HUES64 (cell line): ENCODE measurements at regions not wholly inside any gene's neighbourhood (a gene's known extent, or its start where the extent isn't known, plus 50 kb on each side); places are given as distances from the start of the nearest gene placed in this dataset.

ENCODE experiments used
- H3K27ac ChIP-seq: 2 replicates; pipeline ENCODE4 v1.7.0; 2013; ENCODE audit warnings: low read depth, low read length, inconsistent platforms
- H3K27me3 ChIP-seq: 2 replicates; pipeline ENCODE4 v1.6.1; 2013; ENCODE audit warnings: mild to moderate bottlenecking, low read length; ENCODE audit not compliant: insufficient read depth
- H3K36me3 ChIP-seq: 2 replicates; pipeline ENCODE4 v1.6.1; 2013; ENCODE audit warnings: mild to moderate bottlenecking, low read length; ENCODE audit not compliant: insufficient read depth
- H3K4me1 ChIP-seq: 2 replicates; pipeline ENCODE4 v1.6.1; 2013; ENCODE audit warnings: mild to moderate bottlenecking, low read length, moderate library complexity; ENCODE audit not compliant: insufficient read depth
- H3K4me3 ChIP-seq: 2 replicates; pipeline ENCODE4 v1.5.1; 2013; ENCODE audit warnings: mild to moderate bottlenecking, low read length, moderate library complexity
- H3K9ac ChIP-seq: 2 replicates; pipeline ENCODE4 v1.6.1; 2013; ENCODE audit warnings: mild to moderate bottlenecking, low read depth, low read length
- H3K9me3 ChIP-seq: 2 replicates; pipeline ENCODE4 v1.6.1; 2013; ENCODE audit warnings: low read depth, low read length; ENCODE audit not compliant: insufficient read depth
- WGBS: fragments of 150-250, 120-280 bp; methylation state at CpG from one replicate; pipeline ENCODE4 v1.1.7; 2013; ENCODE audit warnings: missing lambda C conversion rate; 5-methylcytosine and 5-hydroxymethylcytosine counted together

DNA sequence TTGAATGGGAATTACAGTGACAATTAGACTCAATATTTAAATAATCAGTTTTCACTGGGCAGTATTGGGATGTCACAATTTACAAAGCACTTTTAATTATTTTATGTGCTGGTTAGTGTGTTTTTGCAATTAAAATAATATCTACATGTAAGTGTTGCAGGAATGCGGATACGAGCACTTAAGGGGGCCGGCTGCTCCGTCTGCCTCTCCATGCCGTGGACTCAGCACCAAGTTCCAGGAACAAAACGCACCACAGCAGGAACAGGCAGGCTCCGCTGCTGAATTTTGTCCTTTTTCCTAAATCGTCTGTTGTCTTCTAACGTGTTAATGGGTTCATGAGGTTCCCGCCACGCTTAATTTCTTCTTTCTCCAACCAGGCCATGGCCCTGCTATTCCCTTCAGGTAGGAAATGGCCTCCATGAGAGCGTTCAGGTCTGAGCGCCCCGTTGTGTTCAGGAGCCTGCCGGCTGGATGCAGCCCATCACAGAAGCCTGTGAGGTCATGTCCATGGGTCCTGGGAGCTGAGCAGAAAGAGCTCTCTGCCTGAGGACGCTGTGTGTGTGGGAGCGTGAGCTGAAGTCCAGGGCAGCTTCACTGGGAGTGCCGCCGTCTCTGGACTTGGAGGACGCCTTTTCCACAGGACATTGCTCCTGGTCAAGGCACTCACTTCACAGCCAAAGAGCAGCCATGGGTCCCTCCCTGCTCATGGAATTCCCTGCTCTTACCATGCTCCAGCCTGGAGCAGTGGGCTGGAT, 730.3 kb downstream of the BRD1 start:
- Histone ChIP-seq H3K36me3 (no peaks in the 10 kb centered on the region), H3K27ac (no peak overlapping the region), H3K4me1 (no peaks in the 10 kb centered on the region), H3K4me3 (no peak overlapping the region), H3K9ac (no peak overlapping the region), H3K27me3 (no peaks in the 10 kb centered on the region), H3K9me3 (no peaks in the 10 kb centered on the region)
- WGBS = 94% methylated on average over 20 of the region's 20 CpGs

GRCh38 chr22:49096476-49096875, 731.2 kb downstream of the BRD1 start:
- H3K9ac ChIP-seq = no peak overlapping the region
- WGBS = 96% methylated on average over 9 of the region's 9 CpGs
- H3K27me3 ChIP-seq = no peaks in the 10 kb centered on the region
- H3K9me3 ChIP-seq = no peaks in the 10 kb centered on the region
- H3K27ac ChIP-seq = no peak overlapping the region
- no peaks in the 10 kb centered on the region for H3K4me1 ChIP-seq
- H3K4me3 ChIP-seq = no peak overlapping the region
- no peaks in the 10 kb centered on the region for H3K36me3 ChIP-seq

GRCh38 chr22:49095366-49095765, 732.3 kb downstream of the BRD1 start:
- no peak overlapping the region for H3K4me3 ChIP-seq
- H3K9me3 ChIP-seq = no peaks in the 10 kb centered on the region
- H3K4me1 ChIP-seq = no peaks in the 10 kb centered on the region
- no peaks in the 10 kb centered on the region for H3K27me3 ChIP-seq
- H3K36me3 ChIP-seq = no peaks in the 10 kb centered on the region
- no peak overlapping the region for H3K27ac ChIP-seq
- no peak overlapping the region for H3K9ac ChIP-seq
- WGBS = 92% methylated on average over 19 of the region's 19 CpGs

DNA sequence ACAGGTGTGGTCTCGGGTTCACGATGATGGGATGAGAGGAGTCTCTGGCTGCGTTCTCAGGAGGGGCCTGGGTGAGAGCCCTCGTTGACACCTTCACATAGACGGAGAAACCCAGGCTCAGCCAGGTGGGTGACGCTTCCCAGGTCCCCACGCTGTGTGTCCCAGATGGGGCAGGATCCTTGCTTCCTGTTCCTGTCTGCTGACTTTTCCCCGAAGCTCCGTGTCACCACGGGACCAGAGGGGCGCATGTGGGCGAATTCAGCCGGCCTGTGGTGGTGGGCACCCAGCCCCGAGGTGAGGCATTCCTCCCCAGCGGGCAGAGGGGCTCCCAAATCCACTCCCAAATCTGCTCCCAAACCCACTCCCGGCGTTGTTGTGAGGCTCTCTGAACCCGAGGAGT, 732.8 kb downstream of the BRD1 start:
- Histone ChIP-seq H3K27ac (no peak overlapping the region), H3K4me1 (no peaks in the 10 kb centered on the region), H3K27me3 (no peaks in the 10 kb centered on the region), H3K9ac (no peak overlapping the region), H3K4me3 (no peak overlapping the region), H3K36me3 (no peaks in the 10 kb centered on the region), H3K9me3 (no peaks in the 10 kb centered on the region)
- 94% methylated on average over 18 of the region's 18 CpGs for WGBS

DNA sequence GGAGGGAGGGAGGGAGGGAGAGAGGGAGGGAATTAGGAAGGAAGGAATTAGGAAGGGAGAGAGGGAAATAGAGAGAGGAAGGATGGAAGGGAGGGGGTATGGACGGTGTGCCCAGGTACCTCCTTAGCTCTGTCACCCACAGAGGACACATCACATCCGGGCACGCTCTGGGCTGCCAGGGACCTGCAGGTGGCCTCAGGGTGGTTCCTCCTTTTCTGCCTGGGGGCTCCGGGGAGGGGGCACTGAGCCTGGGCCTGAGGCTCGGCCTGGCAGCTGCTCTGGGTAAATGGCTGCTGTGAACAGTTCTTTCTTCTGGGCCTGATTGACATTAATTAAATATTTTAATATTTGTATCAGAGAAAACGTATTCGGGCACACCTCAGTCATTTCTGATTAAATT, 733.5 kb downstream of the BRD1 start:
- Histone ChIP-seq H3K4me3 (no peak overlapping the region), H3K36me3 (no peaks in the 10 kb centered on the region), H3K9me3 (no peaks in the 10 kb centered on the region), H3K4me1 (no peaks in the 10 kb centered on the region), H3K27me3 (no peaks in the 10 kb centered on the region), H3K27ac (no peak overlapping the region), H3K9ac (no peak overlapping the region)
- WGBS = 90% methylated on average over 6 of the region's 7 CpGs

- H3K9me3 ChIP-seq = no peaks in the 10 kb centered on the region
- no peaks in the 10 kb centered on the region for H3K4me1 ChIP-seq
- H3K27me3 ChIP-seq = no peaks in the 10 kb centered on the region
- 92% methylated on average over 23 of the region's 23 CpGs for WGBS
- H3K9ac ChIP-seq = no peak overlapping the region
- no peaks in the 10 kb centered on the region for H3K36me3 ChIP-seq
- H3K4me3 ChIP-seq = no peak overlapping the region
- H3K27ac ChIP-seq = no peak overlapping the region
These were observed 734.3 kb downstream of the BRD1 start for GRCh38 chr22:49093192-49093880.

DNA sequence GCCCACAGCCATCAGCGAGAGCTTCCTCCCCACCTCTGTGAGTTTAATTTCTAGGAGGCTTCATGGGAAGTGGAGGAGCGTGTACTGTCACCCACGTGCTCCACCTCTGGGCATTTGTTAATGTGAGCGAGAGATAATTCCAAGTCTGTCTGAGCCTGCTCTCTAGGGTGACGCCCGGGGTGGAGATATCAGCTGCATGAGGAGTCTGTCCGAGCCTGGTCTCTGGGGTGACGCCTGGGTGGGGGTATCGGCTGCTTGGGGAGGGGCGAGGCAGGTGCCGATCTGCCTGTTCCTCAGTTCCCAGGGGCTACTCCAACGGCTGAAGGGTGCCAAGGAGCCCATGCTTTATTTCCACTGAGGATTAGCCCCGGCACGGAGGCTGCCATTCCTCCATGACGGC, 735.0 kb downstream of the BRD1 start:
- Histone ChIP-seq H3K4me1 (no peaks in the 10 kb centered on the region), H3K36me3 (no peaks in the 10 kb centered on the region), H3K4me3 (no peak overlapping the region), H3K9me3 (no peaks in the 10 kb centered on the region), H3K27ac (no peak overlapping the region), H3K27me3 (no peaks in the 10 kb centered on the region), H3K9ac (no peak overlapping the region)
- WGBS = 91% methylated on average over 15 of the region's 15 CpGs

- no peaks in the 10 kb centered on the region for H3K9me3 ChIP-seq
These were observed 735.6 kb downstream of the BRD1 start for GRCh38 chr22:49091917-49092545.

DNA sequence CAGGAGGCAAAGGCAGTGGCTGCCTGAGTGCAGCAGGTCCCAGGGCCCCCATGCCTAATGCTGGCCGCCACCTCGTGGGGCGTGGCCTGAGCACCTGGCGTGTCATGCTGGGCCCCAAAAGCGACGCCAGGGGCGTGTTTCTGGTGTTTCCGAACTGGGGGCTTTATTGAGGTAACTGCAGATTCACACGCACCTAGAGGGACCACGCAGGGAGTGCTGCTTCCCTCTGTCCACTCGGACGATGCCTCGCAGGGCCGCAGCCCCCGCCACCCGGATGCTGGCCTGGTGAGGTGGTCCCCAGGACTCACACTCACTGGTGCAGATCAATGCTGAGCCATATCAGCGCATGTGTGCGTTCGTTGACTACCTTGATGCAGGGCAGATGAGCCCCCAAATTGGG, 736.2 kb downstream of the BRD1 start:
- Histone ChIP-seq H3K36me3 (no peaks in the 10 kb centered on the region), H3K9ac (no peak overlapping the region), H3K27ac (no peak overlapping the region), H3K9me3 (no peaks in the 10 kb centered on the region), H3K27me3 (no peaks in the 10 kb centered on the region), H3K4me1 (no peaks in the 10 kb centered on the region), H3K4me3 (no peak overlapping the region)
- 93% methylated on average over 19 of the region's 19 CpGs for WGBS

More at GRCh38 chr22:49091917-49092545, 735.6 kb downstream of the BRD1 start:
- Histone ChIP-seq H3K27ac (no peak overlapping the region), H3K4me3 (no peak overlapping the region), H3K4me1 (no peaks in the 10 kb centered on the region), H3K36me3 (no peaks in the 10 kb centered on the region), H3K27me3 (no peaks in the 10 kb centered on the region), H3K9ac (no peak overlapping the region)
- WGBS = 89% methylated on average over 13 of the region's 13 CpGs

DNA sequence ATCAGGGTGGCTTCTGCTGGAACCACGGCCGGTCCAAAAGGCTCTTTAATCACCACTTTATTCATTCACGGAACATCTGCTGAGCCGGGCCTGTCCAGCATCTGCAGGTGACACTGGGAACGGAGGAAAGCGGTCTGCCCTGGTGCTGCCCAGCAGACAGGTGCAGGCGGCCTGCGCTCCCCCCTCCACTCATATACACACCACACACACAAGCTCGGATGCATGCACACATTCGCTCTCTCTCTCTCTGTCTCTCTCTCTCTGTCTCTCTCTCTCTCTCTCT, 736.9 kb downstream of the BRD1 start:
- H3K4me3 ChIP-seq = no peak overlapping the region
- no peaks in the 10 kb centered on the region for H3K27me3 ChIP-seq
- no peaks in the 10 kb centered on the region for H3K4me1 ChIP-seq
- H3K9me3 ChIP-seq = no peaks in the 10 kb centered on the region
- H3K27ac ChIP-seq = no peak overlapping the region
- WGBS = 76% methylated on average over 10 of the region's 10 CpGs
- H3K36me3 ChIP-seq = no peaks in the 10 kb centered on the region
- H3K9ac ChIP-seq = no peak overlapping the region

GRCh38 chr22:49090061-49090852, 737.4 kb downstream of the BRD1 start:
- 92% methylated on average over 20 of the region's 20 CpGs for WGBS
- H3K36me3 ChIP-seq = no peaks in the 10 kb centered on the region
- no peaks in the 10 kb centered on the region for H3K4me1 ChIP-seq
- no peak overlapping the region for H3K4me3 ChIP-seq
- H3K27ac ChIP-seq = no peak overlapping the region
- H3K27me3 ChIP-seq = no peaks in the 10 kb centered on the region
- H3K9me3 ChIP-seq = no peaks in the 10 kb centered on the region
- H3K9ac ChIP-seq = no peak overlapping the region
